Neutrophil (primary cell): ENCODE measurements at regions not wholly inside any gene's neighbourhood (a gene's known extent, or its start where the extent isn't known, plus 50 kb on each side); places are given as distances from the start of the nearest gene placed in this dataset.

Experiments
- H3K27ac ChIP-seq: fragments of 200-600 bp; sonication (generic); 2 replicates; pipeline ENCODE4 v1.5.1; 2016; ENCODE audit warnings: mild to moderate bottlenecking, moderate library complexity
- H3K27me3 ChIP-seq: fragments of 200-600 bp; sonication (generic); 2 replicates; pipeline ENCODE4 v1.6.0; 2016; ENCODE audit warnings: mild to moderate bottlenecking
- H3K36me3 ChIP-seq: fragments of 200-600 bp; sonication (generic); 2 replicates; pipeline ENCODE4 v1.5.1; 2017
- H3K4me1 ChIP-seq, 2 experiments: fragments of 200-600 bp in 1 of 2; sonication (generic) in 1 of 2; 1 replicate in 1 of 2; 2 replicates in 1 of 2; pipeline versions ENCODE4 v1.5.1 to v1.6.1; 2013 to 2016; ENCODE audit warnings: low read depth in 1 of 2, low read length in 1 of 2, mild to moderate bottlenecking in 1 of 2, moderate library complexity in 1 of 2; ENCODE audit not compliant: control insufficient read depth in 1 of 2, insufficient read depth in 1 of 2
- H3K4me3 ChIP-seq, 2 experiments: fragments of 200-600 bp in 1 of 2; sonication (generic) in 1 of 2; 1 replicate in 1 of 2; 2 replicates in 1 of 2; pipeline ENCODE4 v1.5.1; 2013 to 2016; ENCODE audit warnings: low read depth in 1 of 2, low read length in 1 of 2, mild to moderate bottlenecking in 1 of 2, moderate library complexity in 1 of 2
- H3K9me3 ChIP-seq: fragments of 200-600 bp; sonication (generic); 2 replicates; pipeline ENCODE4 v1.5.1; 2016
- CTCF ChIP-seq: fragments of 200-600 bp; sonication (generic); IDR thresholded peaks from 2 replicates; pipeline ENCODE4 v1.5.1; 2016; ENCODE audit warnings: antibody characterized with exemption

DNA sequence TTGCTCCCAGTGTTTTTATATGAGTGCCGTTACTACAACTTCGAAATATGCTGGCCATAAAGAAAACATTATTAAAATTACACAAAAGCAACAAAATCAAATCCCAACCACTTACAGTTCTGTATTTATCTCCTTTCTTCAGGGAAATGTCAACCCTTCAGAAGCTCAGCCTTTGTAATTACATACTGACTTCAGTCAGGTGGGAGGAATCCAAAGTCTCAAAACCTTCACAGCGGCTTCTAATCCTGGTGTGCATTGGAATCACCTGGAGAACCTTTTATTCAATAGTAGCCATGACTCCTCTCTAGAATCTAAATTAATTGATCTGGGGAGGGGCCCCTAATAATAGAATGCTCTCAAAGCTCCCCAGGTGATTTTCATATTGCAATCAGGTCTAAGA, 463.7 kb upstream of the ARHGEF26 start:
- Histone ChIP-seq H3K9me3 (no peaks in the 10 kb centered on the region), H3K27ac (no peak overlapping the region), H3K36me3 (no peaks in the 10 kb centered on the region), H3K4me3 (no peak overlapping the region), H3K27me3 (no peaks in the 10 kb centered on the region), H3K4me1 (no peaks in the 10 kb centered on the region)
- no peak for TF ChIP-seq CTCF

DNA sequence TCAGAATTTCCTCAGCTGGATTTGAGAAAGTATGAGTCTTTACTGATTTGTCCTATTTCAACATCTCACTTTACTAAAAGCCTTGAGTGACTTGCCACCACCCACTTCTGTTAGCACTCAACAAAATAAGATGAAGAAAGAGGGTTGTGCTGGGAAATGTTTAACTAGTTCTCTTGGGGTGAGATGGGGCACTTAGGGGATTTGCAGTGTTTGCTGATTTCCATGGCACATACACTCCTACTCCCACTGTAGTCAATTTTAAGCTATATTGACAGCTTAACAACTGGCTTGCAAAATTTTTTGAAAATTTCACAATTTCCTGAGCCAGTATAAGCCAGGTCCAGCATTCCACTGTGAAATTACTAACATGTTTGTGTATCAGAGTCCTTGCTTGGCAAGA, 463.1 kb upstream of the ARHGEF26 start:
- no peak for TF ChIP-seq CTCF
- H3K27me3 ChIP-seq: no peaks in the 10 kb centered on the region
- no peak overlapping the region for H3K4me3 ChIP-seq

DNA sequence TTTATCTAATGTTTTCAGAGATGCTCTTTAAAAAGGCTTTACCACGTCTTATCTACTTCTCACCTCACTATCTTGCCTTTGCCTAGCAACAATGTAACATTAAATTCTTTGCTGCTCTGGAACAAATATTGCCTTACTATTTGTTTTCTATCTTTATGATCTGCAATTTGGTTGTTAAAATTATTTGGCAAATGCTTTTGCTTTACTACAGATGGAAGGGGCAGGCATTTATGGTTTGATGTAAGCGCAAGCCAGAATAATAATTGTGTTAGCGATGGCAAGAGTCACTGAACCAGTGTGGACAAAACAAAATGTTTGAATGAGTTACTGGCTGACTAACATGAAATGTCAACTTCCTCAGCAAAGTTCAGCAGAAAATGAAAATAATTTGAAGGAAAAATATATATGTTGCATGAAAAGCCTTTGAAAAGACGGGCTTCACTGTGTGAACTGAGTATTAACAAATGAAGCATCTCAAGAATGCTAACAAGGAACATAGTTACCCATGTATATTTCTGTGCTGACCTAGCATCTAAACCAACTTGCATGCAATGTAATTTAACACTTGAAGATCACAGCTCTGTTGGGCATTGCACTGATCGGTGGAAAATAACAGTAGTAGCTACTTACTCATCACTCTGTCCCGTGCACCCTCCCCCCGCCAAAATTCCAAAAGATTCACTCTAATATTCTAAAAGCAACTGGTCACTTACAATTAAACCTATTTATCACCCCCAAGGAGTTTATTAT, 454.0 kb upstream of the ARHGEF26 start:
- no peak overlapping the region for H3K4me3 ChIP-seq

More for the DNA sequence above, 463.1 kb upstream of the ARHGEF26 start:
- H3K4me1 ChIP-seq: no peaks in the 10 kb centered on the region
- H3K27ac ChIP-seq: no peak overlapping the region
- no peaks in the 10 kb centered on the region for H3K9me3 ChIP-seq
- no peaks in the 10 kb centered on the region for H3K36me3 ChIP-seq

GRCh38 chr3:153669527-153669926, 451.7 kb upstream of the ARHGEF26 start:
- no peaks in the 10 kb centered on the region for H3K36me3 ChIP-seq

More for the DNA sequence above, 454.0 kb upstream of the ARHGEF26 start:
- H3K27me3 ChIP-seq: no peaks in the 10 kb centered on the region
- no peaks in the 10 kb centered on the region for H3K9me3 ChIP-seq
- TF ChIP-seq CTCF: no peak
- no peaks in the 10 kb centered on the region for H3K36me3 ChIP-seq
- no peak overlapping the region for H3K27ac ChIP-seq
- H3K4me1 ChIP-seq: no peaks in the 10 kb centered on the region

DNA sequence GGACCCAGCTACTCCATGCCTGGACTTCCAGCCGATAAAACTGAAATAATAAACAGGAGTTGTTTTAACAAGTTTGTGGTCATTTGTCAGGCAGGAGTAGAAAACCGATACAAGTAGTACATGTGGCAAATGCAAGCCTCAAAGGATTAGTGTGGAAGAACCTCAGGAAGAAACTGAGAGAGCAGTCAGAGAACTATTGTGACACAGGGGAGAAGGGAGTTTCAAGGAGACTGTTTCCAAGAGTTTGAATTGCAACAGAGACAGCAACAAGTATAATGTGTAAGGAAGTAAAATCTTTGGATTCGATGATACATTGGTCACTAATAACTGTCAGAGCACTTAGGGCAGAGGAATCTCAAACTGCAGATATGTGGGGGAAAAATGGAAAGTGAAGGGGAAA, 450.6 kb upstream of the ARHGEF26 start:
- H3K27me3 ChIP-seq: no peaks in the 10 kb centered on the region
- H3K4me1 ChIP-seq: no peaks in the 10 kb centered on the region
- H3K27ac ChIP-seq: no peak overlapping the region
- H3K4me3 ChIP-seq: no peak overlapping the region
- no peaks in the 10 kb centered on the region for H3K36me3 ChIP-seq
- no peaks in the 10 kb centered on the region for H3K9me3 ChIP-seq
- no peak for TF ChIP-seq CTCF

More at GRCh38 chr3:153669527-153669926, 451.7 kb upstream of the ARHGEF26 start:
- Histone ChIP-seq H3K9me3 (no peaks in the 10 kb centered on the region), H3K27me3 (no peaks in the 10 kb centered on the region), H3K4me1 (no peaks in the 10 kb centered on the region), H3K27ac (no peak overlapping the region), H3K4me3 (no peak overlapping the region)
- no peak for TF ChIP-seq CTCF
